Cortex of kidney (tissue), 1 donor: ENCODE measurements at regions not wholly inside any gene's neighbourhood (a gene's known extent, or its start where the extent isn't known, plus 50 kb on each side); places are given as distances from the start of the nearest gene placed in this dataset.

Experiments used
- DNase-seq: peaks from one replicate; lab custom pipeline; 2025; lab: John Stamatoyannopoulos, UW

DNA sequence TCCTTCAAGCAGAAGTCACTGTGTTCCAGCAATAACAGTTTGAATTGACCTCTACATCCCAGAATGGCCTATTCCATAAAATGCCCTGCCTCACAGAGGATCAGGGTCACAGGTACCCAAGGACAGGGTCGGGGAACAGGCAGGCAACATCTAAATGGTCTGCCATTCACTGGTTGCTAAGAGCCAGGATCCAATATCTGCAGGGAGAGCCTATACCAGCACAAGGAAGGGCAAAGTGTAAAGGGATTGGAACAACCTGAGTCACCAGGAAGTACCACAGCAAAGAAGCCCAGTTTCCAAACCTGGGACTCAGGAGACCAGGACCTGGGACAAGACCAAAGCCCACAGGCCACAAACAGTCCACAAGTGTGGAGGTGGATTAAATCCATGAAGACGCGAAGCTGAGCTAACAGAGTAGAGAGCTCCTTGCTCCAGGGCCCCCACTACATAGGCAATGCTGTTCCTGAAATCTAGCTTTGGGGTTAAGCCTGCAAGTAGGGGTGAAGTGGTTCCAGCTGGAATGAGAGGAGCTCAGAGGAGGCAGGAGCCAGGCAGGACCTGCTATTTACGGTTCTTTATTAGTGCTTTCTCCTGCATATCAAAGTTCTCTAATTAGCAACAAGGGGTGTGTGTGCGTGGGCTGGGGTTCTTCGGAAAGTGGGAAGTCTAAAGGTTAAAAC, 274.3 kb downstream of the BCL11B start:
- DNase-seq = no peak

DNA sequence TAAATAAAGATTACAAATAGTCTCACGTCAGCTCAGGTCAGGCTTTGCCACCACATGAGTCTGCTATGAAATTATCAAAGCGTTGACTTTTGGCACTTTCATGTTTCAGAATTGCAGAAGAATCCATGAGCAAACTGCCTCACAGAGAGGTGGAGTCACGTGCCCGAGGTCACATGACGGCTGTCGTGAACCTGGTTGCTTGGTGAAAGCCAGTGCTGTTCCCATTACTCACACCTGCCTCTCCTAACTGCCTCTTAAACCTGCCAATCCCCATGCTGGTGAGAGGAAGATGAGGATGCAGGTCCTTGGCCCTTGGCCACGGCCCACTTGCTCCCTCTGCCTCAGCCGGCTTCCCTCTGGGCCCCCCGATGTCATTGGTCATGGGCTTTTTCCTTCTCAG, 272.7 kb downstream of the BCL11B start:
- DNase-seq = no peak

DNA sequence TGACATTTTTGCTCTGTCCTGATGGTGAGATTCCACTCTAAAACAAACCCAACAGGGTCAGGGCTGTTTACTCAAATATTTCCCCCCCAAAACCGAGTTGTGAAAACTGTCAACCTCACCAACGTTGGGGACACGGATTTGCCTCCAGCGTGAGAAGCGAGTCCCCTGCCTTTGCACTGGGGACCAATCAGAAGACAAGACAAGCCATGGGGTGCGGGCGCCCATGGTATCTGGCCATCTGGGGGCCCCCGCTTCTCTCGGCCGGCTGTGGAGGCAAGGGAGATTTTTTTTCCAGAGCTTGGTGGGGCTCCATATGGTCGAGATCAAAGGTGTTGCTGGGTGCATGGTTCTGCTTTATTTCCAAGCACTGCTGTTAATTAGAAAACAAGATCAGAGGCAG, 272.1 kb downstream of the BCL11B start:
- DNase-seq = no peak

DNA sequence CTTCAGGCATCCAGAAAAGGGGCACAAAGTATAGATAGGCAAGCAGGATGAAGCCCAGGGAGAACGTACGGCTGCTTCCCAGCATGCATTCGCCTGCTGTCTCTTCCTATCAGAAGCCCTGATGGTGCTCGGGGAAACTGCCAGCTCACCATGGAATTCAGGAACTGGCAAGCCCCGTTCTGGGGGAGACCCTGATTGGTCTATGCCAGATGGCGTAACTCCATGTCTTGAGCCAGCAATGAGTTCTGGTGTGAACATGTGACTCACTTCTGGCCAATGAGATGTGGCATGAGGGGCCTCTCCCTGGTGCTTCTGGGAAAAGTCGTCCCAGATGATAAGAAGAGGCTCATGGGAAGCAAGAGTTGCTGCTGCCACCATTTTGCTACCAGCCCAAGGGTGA, 270.8 kb downstream of the BCL11B start:
- no peak for DNase-seq

DNA sequence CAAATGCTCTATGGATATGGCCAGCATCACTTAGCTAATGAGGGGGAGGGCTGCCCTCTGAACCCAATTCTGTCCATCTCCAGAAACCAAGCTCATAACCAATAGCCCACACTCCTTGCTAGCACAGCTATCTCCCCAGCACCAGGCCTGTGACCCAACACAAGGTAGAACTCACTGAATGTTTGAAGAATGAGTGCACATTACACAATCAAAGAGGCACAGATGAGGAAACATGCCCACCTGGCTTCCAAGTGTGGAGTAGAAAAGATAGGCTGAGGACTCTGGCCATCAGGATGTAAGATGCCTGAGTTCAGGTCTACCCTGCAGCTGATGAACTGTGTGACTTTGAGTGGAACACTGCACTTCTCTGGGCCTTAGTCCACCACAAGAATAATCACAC, 268.4 kb downstream of the BCL11B start:
- DNase-seq = no peak

DNA sequence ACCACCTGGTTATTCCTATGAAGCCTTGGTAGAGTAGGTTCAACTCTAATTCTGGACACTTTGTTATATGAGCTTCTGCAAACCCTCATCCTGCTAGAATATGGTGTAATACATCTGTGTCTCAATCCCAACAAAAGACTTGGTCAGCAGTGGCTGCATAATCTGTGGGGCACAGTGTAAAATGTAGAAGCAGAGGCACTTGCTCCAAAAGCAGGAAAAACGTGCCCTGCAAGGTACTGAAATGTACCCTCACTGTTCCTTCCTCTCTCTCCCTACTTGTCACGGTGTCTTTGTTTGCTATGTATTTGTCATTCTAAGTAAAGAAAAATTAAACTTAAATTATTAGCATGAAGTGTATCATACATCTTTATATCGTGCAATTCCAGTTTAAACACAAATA, 267.9 kb downstream of the BCL11B start:
- no peak for DNase-seq

DNA sequence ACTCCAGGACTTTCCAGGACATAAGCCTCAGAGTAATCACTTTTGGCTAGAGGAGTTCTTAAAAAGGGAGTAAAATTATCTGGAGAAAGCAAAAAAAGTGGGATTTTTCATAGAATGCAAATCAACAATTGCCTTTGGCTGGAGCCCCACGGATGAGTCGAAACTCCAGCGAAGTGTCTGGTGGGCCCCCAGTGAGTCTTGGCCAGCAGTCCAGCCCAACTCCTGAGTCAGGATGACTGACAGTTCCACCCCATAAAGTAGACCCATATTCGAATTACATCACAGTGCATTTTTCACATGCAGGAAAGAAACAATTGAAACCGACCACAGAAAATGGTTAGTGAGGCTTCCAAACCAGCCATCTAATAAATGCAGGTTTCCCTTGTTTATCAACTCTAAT, 265.7 kb downstream of the BCL11B start:
- DNase-seq = no peak

DNA sequence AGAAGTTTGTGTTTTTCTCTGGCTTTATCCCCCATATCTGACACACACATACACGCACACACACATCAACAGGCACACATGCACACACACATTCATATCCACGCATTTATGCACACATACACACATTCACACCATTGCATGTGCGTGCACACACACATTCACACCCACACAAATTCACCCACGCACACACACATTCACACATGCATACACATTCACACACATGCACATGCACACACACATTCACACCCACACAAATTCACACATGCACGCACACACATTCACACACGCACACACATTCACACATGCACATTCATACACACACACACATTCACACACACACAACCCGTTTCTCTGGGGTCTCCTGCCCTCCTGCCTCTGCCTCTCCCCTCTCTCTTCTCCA, 264.2 kb downstream of the BCL11B start:
- no peak for DNase-seq

DNA sequence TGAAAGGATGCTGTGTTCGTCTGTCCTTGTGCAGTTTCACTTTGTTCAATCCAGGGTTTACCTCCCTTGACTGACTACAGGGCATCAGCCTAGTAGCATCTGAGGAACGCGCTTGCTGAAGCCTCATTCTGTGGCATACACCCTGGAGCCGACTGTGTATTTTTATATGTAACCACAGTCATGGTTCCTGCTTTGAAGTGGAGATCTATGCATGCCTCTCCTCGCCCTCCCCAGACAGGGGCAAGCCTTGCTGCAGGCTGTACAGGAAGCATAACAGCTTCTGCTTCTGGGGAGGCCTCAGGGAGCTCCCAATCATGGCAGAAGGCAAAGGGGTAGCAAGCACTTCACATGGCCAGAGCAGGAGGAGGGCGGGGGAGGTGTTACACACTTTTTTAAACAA, 262.1 kb downstream of the BCL11B start:
- DNase-seq = no peak

DNA sequence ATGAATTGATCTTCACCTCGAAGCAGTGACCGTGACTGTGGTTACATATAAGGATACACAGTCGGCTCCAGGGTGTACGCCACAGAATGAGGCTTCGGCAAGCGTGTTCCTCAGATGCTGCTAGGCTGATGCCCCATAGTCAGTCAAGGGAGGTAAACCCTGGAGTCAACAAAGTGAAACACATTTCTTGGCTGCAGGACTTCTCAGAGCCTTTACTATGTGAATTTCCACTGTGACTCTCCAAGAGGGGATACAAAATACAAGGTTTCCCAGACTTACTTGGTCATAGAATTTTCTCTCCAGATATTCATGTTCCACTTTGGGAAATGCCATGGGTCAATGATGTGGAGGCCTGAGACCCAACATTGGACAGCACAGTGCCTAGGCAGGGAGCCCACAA, 260.6 kb downstream of the BCL11B start:
- no peak for DNase-seq

DNA sequence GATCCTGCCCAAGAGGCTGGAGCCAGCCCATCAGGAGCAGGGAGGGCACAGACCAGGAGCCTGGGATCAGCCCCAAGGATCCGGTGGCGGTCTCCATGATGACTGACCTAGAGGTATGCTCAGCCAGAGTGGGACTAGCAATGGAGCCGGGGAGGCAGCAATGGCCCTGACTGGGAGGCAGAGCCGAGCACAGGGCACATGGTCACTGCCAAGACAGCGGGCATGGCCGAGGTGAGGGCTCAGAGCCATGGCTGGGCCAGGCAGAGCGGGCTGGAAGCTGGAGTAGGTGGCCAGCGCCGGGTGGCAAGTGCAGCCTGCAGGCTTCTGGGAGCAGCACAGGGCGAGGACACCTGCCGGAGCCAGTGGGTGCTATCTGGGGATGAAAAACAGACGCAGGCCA, 259.3 kb downstream of the BCL11B start:
- no peak for DNase-seq

DNA sequence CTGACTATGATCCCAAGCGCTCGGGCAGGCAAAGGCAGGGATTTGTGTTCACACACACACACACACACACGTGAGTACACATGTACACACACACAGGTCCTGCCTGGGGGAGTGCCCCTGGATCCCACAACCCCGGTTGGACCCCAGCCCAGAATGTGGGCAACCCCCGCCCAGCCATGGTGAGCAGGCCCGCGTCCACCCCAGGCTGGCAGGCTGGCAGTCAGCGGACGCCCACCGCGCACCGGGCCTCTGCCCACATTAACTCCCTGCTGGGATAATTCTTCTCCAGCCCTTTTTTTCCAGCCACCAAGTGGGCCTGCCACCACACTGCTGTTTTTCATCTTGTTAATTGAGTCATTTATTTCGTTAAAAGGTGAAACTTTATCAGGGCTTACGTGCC, 256.2 kb downstream of the BCL11B start:
- DNase-seq = no peak

DNA sequence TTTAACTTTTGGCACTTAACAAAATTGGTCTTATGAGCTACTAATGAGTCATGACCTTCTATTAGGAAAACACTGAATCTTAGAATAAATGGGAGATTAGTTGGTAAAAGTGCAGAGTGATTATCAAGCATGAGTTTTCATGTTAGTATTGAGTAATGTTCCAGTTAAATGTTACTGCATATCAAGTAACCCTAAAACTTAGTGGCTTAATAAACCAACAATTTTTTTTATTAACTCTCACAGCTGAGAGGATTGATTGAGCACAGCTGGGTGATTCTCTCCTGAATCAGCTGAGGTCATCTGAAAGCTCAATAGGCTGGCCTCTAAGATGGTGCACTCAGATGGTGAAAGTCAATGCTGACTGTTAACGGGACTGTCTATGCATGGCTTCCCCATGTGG, 248.6 kb downstream of the BCL11B start:
- DNase-seq = no peak

DNA sequence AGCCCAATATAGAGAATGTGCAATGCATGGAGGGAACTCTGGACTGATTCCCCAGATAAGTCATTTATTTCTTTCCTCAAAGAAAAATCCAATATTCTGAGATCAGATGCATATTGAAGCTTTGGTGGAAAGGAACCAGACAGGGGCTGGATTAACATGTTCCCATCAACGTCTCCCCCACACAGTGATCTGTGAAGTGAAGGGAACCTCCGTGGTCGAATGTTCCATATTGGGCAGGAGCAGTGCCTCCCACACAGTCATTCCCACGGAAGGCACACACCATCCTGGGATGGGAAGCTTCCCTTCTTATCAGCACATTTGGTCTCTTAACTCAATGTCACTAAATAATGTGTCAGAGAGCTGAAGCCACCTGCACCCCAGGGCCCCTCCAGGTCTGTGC, 247.1 kb downstream of the BCL11B start:
- no peak for DNase-seq

DNA sequence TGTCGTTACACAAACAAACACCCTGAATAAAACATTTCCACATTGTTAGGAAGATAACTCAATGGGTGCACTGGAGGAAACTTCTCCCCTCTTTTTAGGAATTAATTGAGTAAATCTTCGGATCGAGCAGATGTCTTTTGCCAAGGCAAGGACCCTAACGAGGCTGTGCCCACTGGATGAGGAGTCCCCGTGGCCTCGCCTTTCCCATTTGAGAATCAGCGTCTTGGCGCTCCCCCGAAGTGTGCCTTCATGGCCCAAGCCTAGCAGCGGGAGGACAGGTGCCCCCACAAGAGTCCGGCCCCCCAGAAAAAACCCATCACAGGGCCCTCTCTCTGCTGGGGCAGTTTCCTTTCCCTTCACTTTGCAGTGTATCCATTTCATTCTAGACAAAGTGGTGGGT, 246.6 kb downstream of the BCL11B start:
- DNase-seq = peak; percentile 23

DNA sequence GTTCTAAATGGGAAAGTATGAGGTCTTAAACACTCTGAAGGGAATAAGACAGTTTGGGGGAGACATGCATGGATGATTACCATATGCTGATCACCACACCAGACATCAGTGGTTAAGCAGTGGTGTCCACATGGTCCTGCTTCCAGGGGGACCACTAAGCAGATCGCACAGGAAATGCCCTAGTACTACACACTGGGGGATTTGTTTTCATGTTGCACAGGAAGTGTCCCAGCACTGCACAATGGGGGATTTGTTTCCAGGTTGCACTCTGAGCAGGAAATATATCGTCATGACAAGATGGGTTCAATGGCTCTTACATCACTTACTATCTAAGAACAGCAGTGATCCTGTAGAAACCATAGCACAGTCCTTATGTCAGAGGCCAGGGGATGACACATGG, 245.5 kb downstream of the BCL11B start:
- DNase-seq = no peak

DNA sequence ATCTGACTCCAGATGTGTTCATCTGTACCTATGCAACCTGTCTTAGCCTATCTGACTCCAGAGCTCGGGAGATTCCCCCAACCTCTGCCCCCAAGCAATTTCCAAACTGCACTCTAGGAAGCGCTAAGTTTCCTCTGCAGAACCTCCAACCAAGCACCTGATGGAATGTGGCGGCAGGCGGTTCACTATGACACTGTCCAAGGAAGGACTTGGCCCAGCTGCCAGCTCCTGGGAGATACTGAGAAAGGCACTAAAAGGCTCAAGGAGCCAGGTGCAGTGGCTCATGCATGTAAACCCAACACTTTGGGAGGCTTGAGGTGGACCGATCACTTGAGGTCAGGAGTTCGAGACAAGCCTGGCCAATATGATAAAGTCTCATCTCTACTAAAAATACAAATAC, 244.0 kb downstream of the BCL11B start:
- DNase-seq = no peak

DNA sequence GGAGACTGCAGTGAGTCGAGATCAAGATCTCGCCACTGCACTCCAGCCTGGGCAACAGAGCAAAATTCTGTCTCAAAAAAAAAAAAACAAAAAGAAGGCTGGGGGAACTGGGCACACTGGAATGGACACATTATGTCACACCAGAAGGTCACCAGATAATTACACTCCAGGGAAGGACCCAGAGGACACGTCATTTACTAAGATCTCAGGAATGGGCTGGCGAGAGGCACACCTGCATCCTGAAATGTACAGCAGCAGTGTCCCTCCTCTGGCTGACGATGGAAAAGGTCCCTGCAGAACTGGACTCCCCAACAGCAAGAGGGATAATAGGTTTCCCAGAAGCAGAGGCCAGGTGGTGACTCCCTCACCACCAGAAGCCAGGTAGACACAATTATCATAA, 243.5 kb downstream of the BCL11B start:
- DNase-seq = no peak

DNA sequence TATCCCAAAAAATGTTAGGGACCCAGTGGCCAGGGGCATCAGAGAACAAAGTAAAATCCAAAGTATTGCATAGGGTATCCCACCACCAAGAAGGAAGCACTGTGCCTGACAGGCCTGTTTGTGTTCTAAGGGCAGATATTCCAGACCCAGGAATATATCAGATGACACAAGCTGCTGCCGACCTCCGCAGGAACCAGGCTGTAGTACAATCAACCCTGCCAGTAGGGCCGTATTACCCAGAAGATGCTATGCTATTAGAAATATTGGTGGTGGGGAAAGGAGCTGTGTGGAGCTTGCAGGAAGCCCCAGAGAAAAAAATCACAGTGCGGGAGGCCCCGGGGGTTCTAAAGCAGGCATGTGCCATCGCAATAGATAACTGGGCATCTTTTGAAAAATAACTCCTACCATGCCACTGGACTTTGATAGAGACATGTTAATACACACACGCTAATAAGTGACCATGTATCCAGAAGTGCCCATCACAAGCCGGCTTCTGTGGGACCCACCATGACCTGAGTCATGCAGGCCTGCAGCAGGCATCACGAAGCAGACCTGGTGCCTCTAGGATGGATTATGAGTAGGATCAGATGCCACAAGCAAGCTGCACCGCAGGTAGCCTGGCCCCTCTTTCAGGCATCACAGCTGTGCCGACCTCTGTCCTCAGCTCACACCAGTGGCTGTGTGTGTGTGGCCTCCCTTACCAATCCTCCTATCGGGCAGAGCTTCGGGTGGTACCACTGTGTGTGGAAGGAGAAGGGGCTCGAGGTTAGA, 242.7 kb downstream of the BCL11B start:
- no peak for DNase-seq

DNA sequence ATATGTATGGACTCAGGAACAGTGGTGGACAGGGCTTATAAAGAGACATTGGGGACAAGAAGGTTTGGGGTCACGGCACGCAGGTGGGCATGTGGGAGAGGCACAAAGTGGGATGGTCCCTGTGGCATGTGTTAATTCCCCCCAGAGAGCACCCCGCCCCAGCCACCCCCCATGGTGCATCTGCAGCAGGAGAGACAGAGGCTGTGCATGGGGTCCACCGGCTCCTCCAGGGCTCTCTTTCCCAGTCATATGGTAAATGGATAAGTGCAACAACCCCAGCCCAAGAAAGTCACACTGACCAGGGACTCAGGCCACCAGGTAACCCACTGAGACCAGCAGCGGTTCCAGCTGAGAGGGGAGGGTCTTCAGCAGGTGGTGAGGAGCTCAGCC, 242.1 kb downstream of the BCL11B start:
- DNase-seq = no peak

DNA sequence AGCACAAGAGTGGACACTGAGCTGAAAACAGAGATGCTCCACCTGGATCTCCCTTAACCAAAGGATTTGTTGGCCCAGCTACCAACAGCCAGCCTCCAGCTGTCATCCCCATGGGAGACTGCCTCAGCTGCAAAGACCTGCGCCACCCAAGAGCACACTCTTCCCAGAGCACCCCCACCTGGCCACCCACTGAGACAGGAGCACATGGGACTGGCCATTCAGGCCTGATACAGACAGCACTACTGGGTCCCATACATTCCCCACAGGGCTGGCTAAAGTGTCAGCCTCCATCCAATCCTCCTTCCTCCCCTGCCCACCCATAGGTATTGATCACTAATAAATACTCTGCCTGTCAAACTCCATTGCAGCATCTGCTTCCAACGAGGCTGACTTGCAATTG, 241.5 kb downstream of the BCL11B start:
- no peak for DNase-seq

DNA sequence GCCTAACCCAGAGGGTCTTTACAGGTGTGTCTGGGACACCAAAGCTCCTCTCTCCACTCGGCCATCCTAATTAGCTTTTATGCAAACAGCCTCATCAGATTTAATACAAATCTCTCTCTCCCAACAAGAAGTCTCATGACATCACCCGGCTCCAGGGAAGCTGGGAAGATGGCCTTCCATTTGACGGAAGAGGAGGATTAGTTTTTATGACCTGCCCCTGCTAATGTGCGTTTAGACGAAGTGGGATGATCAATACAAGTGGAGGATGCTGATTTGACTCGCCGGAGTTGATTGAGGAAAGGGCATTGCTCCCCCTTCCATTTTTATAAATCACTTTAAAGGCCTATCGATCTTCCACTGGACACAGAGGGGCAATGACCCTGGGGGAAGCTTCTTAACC, 239.2 kb downstream of the BCL11B start:
- DNase-seq = no peak

DNA sequence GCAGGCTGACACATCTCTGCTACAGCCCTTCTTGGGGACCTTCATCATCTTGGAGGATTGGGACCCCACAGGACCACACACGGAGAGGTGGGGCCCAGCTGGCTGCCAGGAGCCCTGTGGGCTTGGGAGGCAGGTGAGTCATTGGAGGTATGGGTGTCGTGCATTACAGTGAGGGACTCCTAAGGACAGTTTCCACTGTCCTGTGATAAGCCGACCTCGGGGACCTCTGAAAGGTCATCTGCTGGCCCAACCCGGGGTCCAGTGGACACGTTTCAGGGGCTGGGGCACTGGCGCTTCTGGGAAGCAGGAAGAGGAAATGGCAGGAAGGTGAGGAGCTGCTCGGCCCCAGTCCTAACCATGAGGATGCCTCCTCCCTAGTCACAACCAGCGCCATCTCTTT, 238.0 kb downstream of the BCL11B start:
- DNase-seq = no peak

DNA sequence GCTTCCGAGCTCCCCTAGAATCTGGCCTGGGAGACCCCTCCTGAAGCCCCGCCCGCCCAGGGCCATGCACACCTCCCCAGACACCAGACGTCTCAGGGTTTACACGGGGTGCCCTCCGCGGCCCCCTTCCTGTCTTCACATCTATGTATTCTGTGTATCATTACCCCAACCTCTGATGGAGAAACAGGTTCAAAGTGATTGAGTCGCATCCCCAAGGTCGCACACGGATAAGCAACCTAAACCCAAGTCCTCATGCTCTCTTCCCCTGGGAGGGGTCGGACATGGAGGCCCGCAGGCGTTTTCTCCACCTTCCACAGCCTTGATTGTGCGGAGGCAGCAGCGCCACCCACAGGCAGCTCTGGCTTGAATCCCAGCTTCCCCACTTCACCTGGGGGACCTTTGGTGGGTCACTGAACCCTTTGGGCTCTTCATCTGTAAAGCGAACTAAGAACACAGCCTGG, 237.3 kb downstream of the BCL11B start:
- DNase-seq = no peak
